ENCODE measurements at regions not wholly inside any gene's neighbourhood (a gene's known extent, or its start where the extent isn't known, plus 50 kb on each side); places are given as distances from the start of the nearest gene placed in this dataset.

DNA sequence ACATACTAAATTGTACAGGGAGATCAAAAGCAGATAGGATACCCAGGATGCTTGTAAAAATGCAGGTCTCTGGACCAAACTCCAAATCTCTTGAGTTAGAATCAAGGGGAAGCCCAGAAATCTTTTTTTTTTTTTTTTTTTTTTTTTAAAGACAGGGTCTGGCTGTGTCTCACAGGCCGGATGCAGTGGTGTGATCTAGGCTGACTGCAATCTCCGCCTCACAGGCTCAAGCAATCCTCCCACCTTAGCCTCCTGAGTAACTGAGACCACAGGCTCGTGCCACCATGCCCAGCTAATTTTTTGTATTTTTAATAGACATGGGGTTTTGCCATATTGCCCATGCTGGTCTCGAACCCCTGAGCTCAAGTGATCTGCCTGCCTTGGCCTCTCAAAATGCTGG, 373.5 kb downstream of the SHQ1 start:
- TF ChIP-seq CTCF (IDR thresholded peaks at IDR 0.05; ENCODE audit: poor library complexity) (no peak), EZH2phosphoT487 (IDR thresholded peaks at IDR 0.05; ENCODE audit: low read depth, severe bottlenecking, unreplicated experiment) (no peak), EZH2 (IDR thresholded peaks at IDR 0.05; ENCODE audit: borderline replicate concordance) (no peak)

All from hepatocyte (in vitro differentiated cells).